ENCODE measurements at regions not wholly inside any gene's neighbourhood (a gene's known extent, or its start where the extent isn't known, plus 50 kb on each side); places are given as distances from the start of the nearest gene placed in this dataset.

DNA sequence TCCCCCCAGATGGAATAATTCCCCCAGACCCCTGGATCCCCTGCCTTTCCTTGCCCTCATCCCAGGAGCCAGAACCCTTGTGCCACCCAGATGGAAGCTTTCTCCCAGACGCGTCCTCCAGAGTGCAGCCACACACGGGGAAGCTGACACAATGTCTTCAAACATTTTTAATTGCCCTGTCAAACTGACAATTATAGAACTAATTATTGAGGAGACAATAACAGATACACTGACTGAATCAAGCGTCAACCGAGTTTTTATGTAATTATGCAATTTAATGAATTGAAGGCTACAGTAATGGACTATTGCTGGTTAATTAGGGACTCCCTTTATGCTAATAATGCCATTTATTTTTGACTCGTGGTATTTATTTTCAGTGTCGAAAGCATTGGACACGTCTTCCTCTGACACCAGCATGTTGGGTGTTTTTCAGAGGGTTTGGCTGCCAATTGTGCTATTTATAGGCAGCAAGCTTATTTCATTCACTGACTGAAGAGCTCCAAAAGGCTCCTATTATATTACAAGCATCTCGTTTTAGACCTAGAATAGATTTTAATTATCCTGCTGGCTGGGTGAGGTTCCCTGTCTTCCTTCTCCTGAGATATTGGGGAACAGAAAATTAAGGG is 298.2 kb upstream of the C16orf82 start:
- TF ChIP-seq, protein P1, sequence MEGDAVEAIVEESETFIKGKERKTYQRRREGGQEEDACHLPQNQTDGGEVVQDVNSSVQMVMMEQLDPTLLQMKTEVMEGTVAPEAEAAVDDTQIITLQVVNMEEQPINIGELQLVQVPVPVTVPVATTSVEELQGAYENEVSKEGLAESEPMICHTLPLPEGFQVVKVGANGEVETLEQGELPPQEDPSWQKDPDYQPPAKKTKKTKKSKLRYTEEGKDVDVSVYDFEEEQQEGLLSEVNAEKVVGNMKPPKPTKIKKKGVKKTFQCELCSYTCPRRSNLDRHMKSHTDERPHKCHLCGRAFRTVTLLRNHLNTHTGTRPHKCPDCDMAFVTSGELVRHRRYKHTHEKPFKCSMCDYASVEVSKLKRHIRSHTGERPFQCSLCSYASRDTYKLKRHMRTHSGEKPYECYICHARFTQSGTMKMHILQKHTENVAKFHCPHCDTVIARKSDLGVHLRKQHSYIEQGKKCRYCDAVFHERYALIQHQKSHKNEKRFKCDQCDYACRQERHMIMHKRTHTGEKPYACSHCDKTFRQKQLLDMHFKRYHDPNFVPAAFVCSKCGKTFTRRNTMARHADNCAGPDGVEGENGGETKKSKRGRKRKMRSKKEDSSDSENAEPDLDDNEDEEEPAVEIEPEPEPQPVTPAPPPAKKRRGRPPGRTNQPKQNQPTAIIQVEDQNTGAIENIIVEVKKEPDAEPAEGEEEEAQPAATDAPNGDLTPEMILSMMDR (IDR thresholded peaks at IDR 0.05; ENCODE audit: low read depth, low read length) = no peak
- TF ChIP-seq EZH2phosphoT487 (IDR thresholded peaks at IDR 0.05; ENCODE audit: low read depth) = no peak

Measured in OCI-LY3 (cell line).